GM20000 (cell line): ENCODE measurements at regions not wholly inside any gene's neighbourhood (a gene's known extent, or its start where the extent isn't known, plus 50 kb on each side); places are given as distances from the start of the nearest gene placed in this dataset.

Experiments used
- DNase-seq: peaks from one replicate; pipeline ENCODE4 v3.0.0; 2012; ENCODE audit warnings: low spot score
- CTCF ChIP-seq: IDR thresholded peaks from 2 replicates; pipeline ENCODE4 v1.5.1; 2012; ENCODE audit warnings: mild to moderate bottlenecking, control low read depth; ENCODE audit errors: extremely low read depth, missing control alignments

DNA sequence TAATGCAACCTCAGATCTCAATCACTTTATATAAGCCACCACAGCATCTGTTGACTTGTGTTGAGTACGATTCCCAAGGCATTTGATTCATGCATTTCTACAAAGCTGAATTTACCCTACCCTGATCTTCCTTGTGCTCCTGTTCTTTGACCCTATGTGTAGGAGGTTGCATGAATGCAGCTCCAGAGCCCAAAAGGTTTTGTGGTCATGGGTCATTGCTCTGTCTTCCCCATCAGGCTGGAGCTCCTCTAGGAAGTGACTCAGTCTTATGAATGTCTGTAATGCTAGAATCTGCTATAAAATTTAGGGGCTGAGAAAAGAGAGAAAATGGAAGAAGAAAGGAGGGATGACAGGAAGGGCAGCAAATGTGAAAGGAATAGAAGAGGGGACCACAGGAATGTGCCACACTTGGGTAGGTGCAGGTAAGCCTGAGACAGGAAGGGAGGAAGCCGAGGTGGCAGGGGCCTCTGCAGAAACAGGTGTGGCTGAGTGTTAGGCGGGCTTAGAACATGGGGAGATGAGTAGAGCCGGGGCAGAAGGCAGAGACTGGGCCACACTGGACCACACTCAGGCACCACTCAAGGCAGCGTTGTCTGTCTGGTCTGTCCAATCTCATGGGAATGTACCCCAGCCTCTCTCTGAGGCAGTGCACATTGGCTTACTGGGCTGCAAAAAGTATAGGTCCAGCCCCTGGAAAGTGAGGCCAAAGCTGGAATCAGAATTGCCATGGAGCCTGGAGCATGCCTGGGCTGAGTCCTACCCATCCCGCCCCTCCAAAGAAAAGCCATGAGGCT lies 334.1 kb downstream of the BCL11B start:
- no peak for TF ChIP-seq CTCF
- no peak for DNase-seq

DNA sequence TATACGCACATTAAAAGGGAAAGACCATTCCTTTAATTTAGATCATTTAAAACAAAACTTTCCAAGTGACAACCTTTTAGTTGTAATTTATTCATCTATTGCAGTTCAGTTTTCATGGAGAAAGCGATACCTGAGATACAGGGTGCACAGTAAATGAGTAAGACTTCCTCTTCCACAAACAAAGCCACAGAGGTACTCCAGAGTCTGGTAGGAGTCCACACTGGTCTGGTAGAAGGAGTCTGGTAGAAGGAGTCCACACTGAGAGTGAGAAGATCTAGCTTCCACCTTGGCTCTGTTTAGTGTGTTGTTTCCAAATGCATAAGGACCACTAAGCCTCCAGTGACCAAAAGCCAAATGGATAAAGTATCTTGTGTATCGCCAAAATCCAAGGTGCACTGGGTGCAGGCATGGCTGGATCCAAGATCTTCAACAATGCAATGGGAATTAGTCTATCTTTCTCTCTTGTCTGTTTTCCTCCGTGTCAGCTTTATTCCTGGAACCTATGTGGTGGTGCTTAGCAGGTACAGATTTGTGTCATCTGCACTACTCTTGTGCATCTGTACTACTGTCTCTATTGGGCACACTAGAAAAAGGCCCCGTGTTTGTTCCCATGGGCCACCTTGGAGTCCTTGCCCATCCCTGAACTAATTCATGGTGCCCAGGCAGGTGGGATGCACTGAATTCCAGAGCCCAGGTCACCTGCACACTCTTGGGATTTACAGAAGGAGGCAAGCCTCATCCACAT lies 331.1 kb downstream of the BCL11B start:
- no peak for TF ChIP-seq CTCF

GRCh38 chr14:98941481-98941880 lies 330.5 kb downstream of the BCL11B start:
- DNase-seq: no peak

More for the DNA sequence above, 331.1 kb downstream of the BCL11B start:
- DNase-seq: no peak

GRCh38 chr14:98943907-98944306 lies 328.1 kb downstream of the BCL11B start:
- DNase-seq: no peak
- TF ChIP-seq CTCF: no peak

More at GRCh38 chr14:98941481-98941880, 330.5 kb downstream of the BCL11B start:
- TF ChIP-seq CTCF: no peak

DNA sequence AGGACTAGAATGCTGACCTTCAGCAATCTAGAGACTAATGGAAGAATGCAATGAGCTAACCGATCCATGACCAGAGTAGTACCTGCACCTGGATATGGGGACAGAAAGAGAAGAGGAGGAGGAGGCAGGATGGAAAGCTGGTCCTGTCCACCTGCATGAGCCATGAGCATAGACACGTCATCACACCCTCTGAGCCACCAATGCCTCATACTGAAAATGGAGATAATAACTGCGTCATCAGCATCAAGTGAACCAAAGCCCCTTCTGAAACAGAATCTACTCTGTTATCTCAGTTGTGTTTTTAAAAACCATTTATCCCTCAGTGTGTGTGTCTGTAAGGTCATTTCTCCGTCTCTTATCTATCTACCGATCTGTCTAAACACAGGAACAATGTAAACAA lies 327.0 kb downstream of the BCL11B start:
- no peak for TF ChIP-seq CTCF

GRCh38 chr14:98945611-98946570 lies 326.1 kb downstream of the BCL11B start:
- DNase-seq: no peak
- TF ChIP-seq CTCF: no peak

More for the DNA sequence above, 327.0 kb downstream of the BCL11B start:
- DNase-seq: no peak
